GM12875 (cell line): ENCODE measurements at regions not wholly inside any gene's neighbourhood (a gene's known extent, or its start where the extent isn't known, plus 50 kb on each side); places are given as distances from the start of the nearest gene placed in this dataset.

Source experiments
- H3K4me3 ChIP-seq: one replicate; pipeline ENCODE4 v1.5.1; 2011; ENCODE audit warnings: low read depth, low read length, control low read depth
- TF ChIP-seq, protein P1 (sequence below): IDR thresholded peaks from 2 replicates; pipeline ENCODE4 v1.5.1; 2011; ENCODE audit warnings: low read depth, mild to moderate bottlenecking, control low read depth, inconsistent platforms, low read length, moderate library complexity, borderline replicate concordance; ENCODE audit not compliant: insufficient read depth

DNA sequence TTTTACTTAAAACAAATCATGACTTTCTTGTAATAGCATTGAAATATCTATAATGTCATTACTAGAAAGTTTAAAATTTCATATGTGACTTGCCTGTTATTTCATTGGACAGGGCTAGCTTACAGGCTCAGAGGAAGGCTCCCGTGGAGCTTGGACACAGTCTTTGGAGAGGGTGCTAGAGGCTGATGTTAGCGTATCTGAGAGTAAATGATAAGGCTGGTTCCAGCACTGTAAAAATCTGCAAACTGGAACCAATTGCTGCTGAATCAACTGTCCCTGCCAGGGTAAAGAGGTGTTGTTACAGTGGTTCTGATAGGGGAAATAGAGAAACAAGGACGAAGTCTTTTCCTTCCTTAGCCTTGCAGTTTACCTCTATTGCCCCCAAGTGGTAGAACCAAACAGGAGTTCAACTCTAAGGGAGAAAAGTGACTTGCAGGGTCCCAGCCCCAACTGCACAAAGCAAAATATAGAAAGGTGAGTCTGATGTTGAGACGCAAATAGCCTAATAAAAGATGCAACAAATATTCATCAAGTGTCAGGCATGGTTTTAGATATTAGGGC is 901.7 kb downstream of the DIAPH3 start:
- TF ChIP-seq, protein P1, sequence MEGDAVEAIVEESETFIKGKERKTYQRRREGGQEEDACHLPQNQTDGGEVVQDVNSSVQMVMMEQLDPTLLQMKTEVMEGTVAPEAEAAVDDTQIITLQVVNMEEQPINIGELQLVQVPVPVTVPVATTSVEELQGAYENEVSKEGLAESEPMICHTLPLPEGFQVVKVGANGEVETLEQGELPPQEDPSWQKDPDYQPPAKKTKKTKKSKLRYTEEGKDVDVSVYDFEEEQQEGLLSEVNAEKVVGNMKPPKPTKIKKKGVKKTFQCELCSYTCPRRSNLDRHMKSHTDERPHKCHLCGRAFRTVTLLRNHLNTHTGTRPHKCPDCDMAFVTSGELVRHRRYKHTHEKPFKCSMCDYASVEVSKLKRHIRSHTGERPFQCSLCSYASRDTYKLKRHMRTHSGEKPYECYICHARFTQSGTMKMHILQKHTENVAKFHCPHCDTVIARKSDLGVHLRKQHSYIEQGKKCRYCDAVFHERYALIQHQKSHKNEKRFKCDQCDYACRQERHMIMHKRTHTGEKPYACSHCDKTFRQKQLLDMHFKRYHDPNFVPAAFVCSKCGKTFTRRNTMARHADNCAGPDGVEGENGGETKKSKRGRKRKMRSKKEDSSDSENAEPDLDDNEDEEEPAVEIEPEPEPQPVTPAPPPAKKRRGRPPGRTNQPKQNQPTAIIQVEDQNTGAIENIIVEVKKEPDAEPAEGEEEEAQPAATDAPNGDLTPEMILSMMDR: 0 out of 2 replicates have a peak, but pooled peaks have one; percentile 10
- no peak overlapping the region for H3K4me3 ChIP-seq

DNA sequence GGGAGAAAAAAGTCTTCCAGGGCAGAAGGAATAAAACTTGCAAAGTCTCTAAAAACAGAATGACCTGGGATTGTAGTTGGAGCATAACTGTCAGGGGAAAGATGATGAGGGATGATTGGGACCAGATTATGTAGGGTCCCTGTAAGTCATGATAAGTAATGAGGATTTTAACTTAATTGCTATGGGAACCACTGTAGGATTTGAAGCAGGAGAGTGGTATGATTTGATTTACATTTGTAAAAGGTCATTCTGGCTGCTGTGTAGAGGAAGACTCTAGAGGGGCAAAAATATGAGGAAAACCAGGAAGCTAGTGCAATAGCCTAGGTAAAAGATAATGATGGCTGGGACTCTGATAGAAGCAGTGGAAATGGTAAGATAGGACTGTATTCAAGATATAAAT is 900.2 kb downstream of the DIAPH3 start:
- no peak overlapping the region for H3K4me3 ChIP-seq

GRCh38 chr13:59266478-59267063 is 897.2 kb downstream of the DIAPH3 start:
- no peak overlapping the region for H3K4me3 ChIP-seq
- TF ChIP-seq, protein P1: no peak

More for the DNA sequence above, 900.2 kb downstream of the DIAPH3 start:
- TF ChIP-seq, protein P1: no peak

DNA sequence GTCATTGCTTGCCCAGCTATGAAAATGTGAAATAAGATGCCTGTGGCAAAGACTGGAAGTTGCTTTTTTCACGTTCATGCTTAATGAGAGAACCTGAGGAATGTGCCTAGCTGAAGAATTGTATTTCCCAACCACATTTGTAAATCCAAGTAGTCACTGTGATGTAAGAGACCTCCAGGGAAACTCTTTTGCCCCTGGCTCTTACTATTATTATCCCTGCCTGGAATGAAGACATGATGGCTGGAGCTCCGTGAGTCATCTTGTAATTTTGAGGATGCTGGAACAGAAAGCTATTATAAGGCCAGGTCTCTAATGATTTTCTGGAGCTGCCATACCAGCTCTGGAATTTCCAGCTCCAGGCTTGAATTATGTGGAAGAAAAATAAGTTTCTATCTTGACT is 894.3 kb downstream of the DIAPH3 start:
- no peak overlapping the region for H3K4me3 ChIP-seq
- TF ChIP-seq, protein P1: no peak

DNA sequence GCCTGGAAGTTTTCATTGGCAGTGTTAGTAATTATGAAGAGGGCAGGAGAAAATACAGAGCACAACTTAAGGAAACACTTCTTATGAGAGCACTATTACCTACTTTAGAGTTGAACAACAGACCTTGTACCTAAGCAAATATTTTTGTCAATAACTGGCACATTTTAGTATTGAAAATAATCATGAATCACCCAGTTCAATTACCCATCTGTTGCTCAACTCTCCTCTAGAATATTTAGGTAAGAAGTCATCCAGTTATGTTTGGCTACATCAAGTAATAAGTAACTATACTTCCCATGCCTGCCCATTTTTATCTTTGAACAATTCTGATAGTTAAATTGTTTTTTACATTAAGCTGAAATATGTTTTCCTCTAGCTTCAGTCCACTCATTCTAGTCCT is 893.4 kb downstream of the DIAPH3 start:
- TF ChIP-seq, protein P1: no peak
- H3K4me3 ChIP-seq: no peak overlapping the region

GRCh38 chr13:59274958-59275727 is 888.6 kb downstream of the DIAPH3 start:
- TF ChIP-seq, protein P1: no peak
- no peak overlapping the region for H3K4me3 ChIP-seq
